ENCODE measurements at regions not wholly inside any gene's neighbourhood (a gene's known extent, or its start where the extent isn't known, plus 50 kb on each side); places are given as distances from the start of the nearest gene placed in this dataset.

DNA sequence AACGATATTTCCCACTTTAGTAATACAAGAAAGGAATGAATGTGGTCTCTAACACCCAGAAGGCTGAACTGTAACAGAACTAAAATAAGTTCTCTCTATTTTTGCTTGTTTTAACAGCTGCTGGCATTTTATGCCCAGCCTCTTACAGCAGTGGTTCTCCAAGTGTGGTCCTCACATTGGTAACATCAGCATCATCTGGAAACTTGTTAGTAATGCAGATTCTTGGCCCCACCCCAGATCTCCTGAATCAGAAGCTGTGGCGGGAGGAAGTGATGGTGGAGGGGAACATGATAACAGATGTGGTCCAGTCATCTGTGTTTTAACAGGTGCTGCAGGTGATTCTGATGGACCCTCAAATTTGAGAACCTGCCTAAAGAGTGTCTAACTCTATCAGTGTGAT lies 170.1 kb downstream of the TMEM26 start:
- Mint-ChIP-seq H3K4me1 (ENCODE audit: unreplicated experiment) (peaks cover 8% of the 10 kb centered on the region), H3K9me3 (ENCODE audit: unreplicated experiment) (no peaks in the 10 kb centered on the region), H3K27me3 (ENCODE audit: unreplicated experiment) (no peaks in the 10 kb centered on the region), H3K27ac (ENCODE audit: unreplicated experiment) (no peak overlapping the region), H3K4me3 (ENCODE audit: unreplicated experiment) (no peak overlapping the region), H3K36me3 (ENCODE audit: unreplicated experiment) (no peaks in the 10 kb centered on the region)
- TF ChIP-seq, protein P1, sequence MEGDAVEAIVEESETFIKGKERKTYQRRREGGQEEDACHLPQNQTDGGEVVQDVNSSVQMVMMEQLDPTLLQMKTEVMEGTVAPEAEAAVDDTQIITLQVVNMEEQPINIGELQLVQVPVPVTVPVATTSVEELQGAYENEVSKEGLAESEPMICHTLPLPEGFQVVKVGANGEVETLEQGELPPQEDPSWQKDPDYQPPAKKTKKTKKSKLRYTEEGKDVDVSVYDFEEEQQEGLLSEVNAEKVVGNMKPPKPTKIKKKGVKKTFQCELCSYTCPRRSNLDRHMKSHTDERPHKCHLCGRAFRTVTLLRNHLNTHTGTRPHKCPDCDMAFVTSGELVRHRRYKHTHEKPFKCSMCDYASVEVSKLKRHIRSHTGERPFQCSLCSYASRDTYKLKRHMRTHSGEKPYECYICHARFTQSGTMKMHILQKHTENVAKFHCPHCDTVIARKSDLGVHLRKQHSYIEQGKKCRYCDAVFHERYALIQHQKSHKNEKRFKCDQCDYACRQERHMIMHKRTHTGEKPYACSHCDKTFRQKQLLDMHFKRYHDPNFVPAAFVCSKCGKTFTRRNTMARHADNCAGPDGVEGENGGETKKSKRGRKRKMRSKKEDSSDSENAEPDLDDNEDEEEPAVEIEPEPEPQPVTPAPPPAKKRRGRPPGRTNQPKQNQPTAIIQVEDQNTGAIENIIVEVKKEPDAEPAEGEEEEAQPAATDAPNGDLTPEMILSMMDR (IDR thresholded peaks at IDR 0.05): no peak
- DNase-seq (ENCODE audit: extremely low spot score, unreplicated experiment): no peak

DNA sequence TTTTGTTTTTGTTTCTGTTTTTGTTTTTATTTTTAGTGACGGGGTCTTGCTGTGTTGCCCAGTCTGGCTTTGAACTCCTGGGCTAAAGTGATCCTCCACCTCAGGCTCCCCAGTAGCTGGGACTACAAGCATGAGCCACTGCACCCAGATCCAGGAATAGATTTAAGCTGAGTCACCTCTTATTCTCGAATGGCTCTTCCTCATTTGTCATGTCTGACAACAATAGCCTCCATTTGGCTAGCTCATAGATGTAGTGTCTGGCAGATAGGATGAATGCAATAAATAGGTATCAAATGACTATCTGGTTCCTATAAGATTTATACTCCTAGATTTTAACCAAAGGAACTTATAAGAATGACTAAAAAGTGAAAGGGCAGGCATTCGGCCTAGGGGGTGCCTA lies 172.9 kb downstream of the TMEM26 start:
- DNase-seq (ENCODE audit: extremely low spot score, unreplicated experiment): no peak
- Mint-ChIP-seq H3K36me3 (ENCODE audit: unreplicated experiment) (no peaks in the 10 kb centered on the region), H3K27ac (ENCODE audit: unreplicated experiment) (no peak overlapping the region), H3K4me1 (ENCODE audit: unreplicated experiment) (peaks cover 8% of the 10 kb centered on the region), H3K9me3 (ENCODE audit: unreplicated experiment) (peaks cover 4% of the 10 kb centered on the region), H3K27me3 (ENCODE audit: unreplicated experiment) (no peaks in the 10 kb centered on the region), H3K4me3 (ENCODE audit: unreplicated experiment) (no peak overlapping the region)
- TF ChIP-seq, protein P1 (IDR thresholded peaks at IDR 0.05): no peak

DNA sequence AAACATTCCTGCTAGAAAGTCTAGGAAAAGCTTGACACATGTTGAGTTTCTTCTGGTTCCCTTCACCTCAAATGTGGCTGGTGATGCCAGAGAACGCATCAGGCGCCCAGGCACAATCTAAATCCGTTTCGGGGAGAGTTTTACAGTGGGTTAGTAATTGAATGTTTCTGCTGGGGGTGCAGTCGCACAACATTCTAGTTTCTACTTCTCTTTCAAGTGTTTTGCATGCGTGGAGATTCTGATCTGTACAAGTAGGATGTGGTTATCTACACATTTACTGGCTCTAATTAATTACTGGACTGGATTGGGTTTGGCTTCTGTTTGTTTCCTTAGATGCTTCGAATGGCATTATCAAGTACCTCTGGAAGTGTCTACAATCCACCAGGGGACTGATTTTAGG lies 173.8 kb downstream of the TMEM26 start:
- Mint-ChIP-seq H3K27me3 (ENCODE audit: unreplicated experiment) (no peaks in the 10 kb centered on the region), H3K36me3 (ENCODE audit: unreplicated experiment) (peaks cover 2% of the 10 kb centered on the region), H3K4me1 (ENCODE audit: unreplicated experiment) (peaks cover 8% of the 10 kb centered on the region), H3K27ac (ENCODE audit: unreplicated experiment) (no peak overlapping the region), H3K9me3 (ENCODE audit: unreplicated experiment) (peaks cover 4% of the 10 kb centered on the region), H3K4me3 (ENCODE audit: unreplicated experiment) (no peak overlapping the region)
- TF ChIP-seq, protein P1 (IDR thresholded peaks at IDR 0.05): no peak
- DNase-seq (ENCODE audit: extremely low spot score, unreplicated experiment): no peak

DNA sequence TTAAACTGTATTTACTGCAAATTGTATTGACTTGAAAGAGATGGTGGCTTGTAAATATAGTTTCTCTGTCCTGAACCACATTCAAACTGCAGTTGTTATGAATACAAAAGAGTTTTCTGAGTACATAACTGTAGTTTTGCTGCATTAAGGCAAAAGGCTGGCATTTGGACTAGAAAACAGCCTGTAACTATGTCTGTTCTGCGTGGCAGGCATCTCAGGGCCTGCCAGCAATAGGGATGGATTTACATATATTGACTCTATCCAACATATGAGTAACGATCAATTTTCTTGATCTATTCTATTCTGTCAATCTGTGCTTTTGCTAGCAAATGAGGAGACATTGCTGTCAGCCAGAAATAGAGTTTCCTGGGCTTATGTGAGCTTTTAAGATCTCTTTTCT lies 174.6 kb downstream of the TMEM26 start:
- H3K9me3 Mint-ChIP-seq (ENCODE audit: unreplicated experiment): peaks cover 4% of the 10 kb centered on the region
- H3K27me3 Mint-ChIP-seq (ENCODE audit: unreplicated experiment): no peaks in the 10 kb centered on the region
- H3K27ac Mint-ChIP-seq (ENCODE audit: unreplicated experiment): no peak overlapping the region
- TF ChIP-seq, protein P1 (IDR thresholded peaks at IDR 0.05): no peak
- no peak for DNase-seq (ENCODE audit: extremely low spot score, unreplicated experiment)
- no peak overlapping the region for H3K4me3 Mint-ChIP-seq (ENCODE audit: unreplicated experiment)
- peaks cover under 1% of the 10 kb centered on the region for H3K4me1 Mint-ChIP-seq (ENCODE audit: unreplicated experiment)
- peaks cover 2% of the 10 kb centered on the region for H3K36me3 Mint-ChIP-seq (ENCODE audit: unreplicated experiment)

DNA sequence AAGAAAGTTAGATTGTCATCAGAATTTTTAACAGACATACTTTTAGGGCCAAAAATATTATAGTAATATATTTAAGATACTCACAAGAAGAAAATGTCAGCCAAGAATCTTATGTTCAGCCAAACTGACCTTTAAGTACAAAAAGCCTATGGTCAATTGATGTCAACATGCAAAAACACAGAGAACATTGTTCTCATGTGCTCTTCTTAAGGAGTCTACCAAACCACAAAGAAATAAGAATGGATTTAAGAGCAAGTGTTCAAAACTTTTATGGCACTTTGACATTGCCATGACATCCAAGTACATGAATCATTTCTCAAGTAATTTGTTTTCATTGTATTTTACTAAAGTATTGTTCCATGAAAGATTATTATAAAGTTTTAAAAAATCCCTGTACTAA lies 180.4 kb downstream of the TMEM26 start:
- TF ChIP-seq, protein P1 (IDR thresholded peaks at IDR 0.05): no peak
- H3K4me3 Mint-ChIP-seq (ENCODE audit: unreplicated experiment): no peak overlapping the region
- H3K27me3 Mint-ChIP-seq (ENCODE audit: unreplicated experiment): no peaks in the 10 kb centered on the region
- H3K4me1 Mint-ChIP-seq (ENCODE audit: unreplicated experiment): peaks cover 21% of the 10 kb centered on the region
- DNase-seq (ENCODE audit: extremely low spot score, unreplicated experiment): no peak
- H3K36me3 Mint-ChIP-seq (ENCODE audit: unreplicated experiment): peaks cover 5% of the 10 kb centered on the region
- H3K27ac Mint-ChIP-seq (ENCODE audit: unreplicated experiment): peak overlapping the region; percentile 16
- peaks cover 4% of the 10 kb centered on the region for H3K9me3 Mint-ChIP-seq (ENCODE audit: unreplicated experiment)

Data from osteocyte (in vitro differentiated cells).